Endothelial cell of umbilical vein (primary cell): ENCODE measurements at regions not wholly inside any gene's neighbourhood (a gene's known extent, or its start where the extent isn't known, plus 50 kb on each side); places are given as distances from the start of the nearest gene placed in this dataset.

Experiments
- BruUV-seq: library from RNA; stranded (reverse); fragments of 400-500 nt; replicated peaks from 2 replicates; lab custom pipeline; 2021; lab: Mats Ljungman, UMichigan
- CTCF ChIA-PET: fragments of 300-600, 350-600 bp; sonication (Branson Sonifier 250); formaldehyde crosslinking; loops from one replicate; lab custom pipeline; 2021; ENCODE audit warnings: antibody characterized with exemption, inconsistent platforms; lab: Charles Lee
- POLR2A ChIA-PET: fragments of 300-600, 350-600 bp; sonication (Branson Sonifier 250); formaldehyde crosslinking; loops from one replicate; lab custom pipeline; 2021; ENCODE audit warnings: antibody characterized with exemption, inconsistent platforms; lab: Charles Lee
- DNase-seq: peaks from one replicate; pipeline ENCODE4 v3.0.0-alpha.2; 2011; ENCODE audit warnings: low read depth, low spot score
- FAIRE-seq: peaks from 2 replicates; lab custom pipeline; 2011; peaks lifted over from hg19 to GRCh38; lab: Jason Lieb, UNC
- H2AFZ ChIP-seq: 2 replicates; pipeline ENCODE4 v1.6.0; 2012; ENCODE audit warnings: low read depth, low read length, control low read depth, inconsistent platforms
- H3K27ac ChIP-seq: 2 replicates; pipeline ENCODE4 v1.5.1; 2011; ENCODE audit warnings: low read depth, mild to moderate bottlenecking, control low read depth, low read length, moderate library complexity; ENCODE audit not compliant: insufficient read depth
- H3K27me3 ChIP-seq, 2 experiments: 2 replicates each; pipeline versions ENCODE4 v1.6.0 to v1.6.1; 2011; ENCODE audit warnings: low read length in 2 of 2, mixed read lengths in 1 of 2; ENCODE audit not compliant: control insufficient read depth in 2 of 2, insufficient read depth in 2 of 2
- H3K36me3 ChIP-seq, 2 experiments: 2 replicates in 1 of 2; 3 replicates in 1 of 2; pipeline ENCODE4 v1.5.1; 2011; ENCODE audit warnings: low read length in 2 of 2, mild to moderate bottlenecking in 1 of 2, moderate library complexity in 1 of 2; ENCODE audit not compliant: control insufficient read depth in 2 of 2, insufficient read depth in 2 of 2; ENCODE audit errors: extremely low read depth in 1 of 2
- H3K4me1 ChIP-seq: 3 replicates; pipeline ENCODE4 v1.5.1; 2011; ENCODE audit warnings: mild to moderate bottlenecking, low read length; ENCODE audit not compliant: control insufficient read depth, insufficient read depth; ENCODE audit errors: extremely low read depth
- H3K4me2 ChIP-seq: 2 replicates; pipeline ENCODE4 v1.6.1; 2011; ENCODE audit warnings: low read length, control low read depth, mixed read lengths; ENCODE audit not compliant: insufficient read depth
- H3K4me3 ChIP-seq, 3 experiments: fragments of 200-600 bp in 1 of 3; sonication (generic), shearing (Covaris generic) in 1 of 3; replicated peaks in 1 of 3; 2 replicates each; pipeline ENCODE4 v1.5.1; 2011 to 2016; ENCODE audit warnings: control low read depth in 3 of 3, low read length in 3 of 3, mild to moderate bottlenecking in 2 of 3, inconsistent platforms in 1 of 3, low read depth in 1 of 3, moderate library complexity in 1 of 3; ENCODE audit not compliant: insufficient read depth in 1 of 3
- H3K79me2 ChIP-seq: 2 replicates; pipeline ENCODE4 v1.6.0; 2012; ENCODE audit warnings: low read length, inconsistent platforms; ENCODE audit not compliant: control insufficient read depth, insufficient read depth
- H3K9ac ChIP-seq: replicated peaks from 2 replicates; pipeline ENCODE3; 2011; ENCODE audit warnings: low read length, control low read depth; ENCODE audit not compliant: insufficient read depth; ENCODE audit errors: extremely low read depth
- H3K9me1 ChIP-seq: replicated peaks from 3 replicates; pipeline ENCODE4 v1.6.0; 2011; ENCODE audit warnings: mild to moderate bottlenecking, low read length; ENCODE audit not compliant: control insufficient read depth, insufficient read depth; ENCODE audit errors: extremely low read depth
- H3K9me3 ChIP-seq: replicated peaks from 2 replicates; pipeline ENCODE4 v1.5.1; 2012; ENCODE audit warnings: low read length, inconsistent platforms; ENCODE audit not compliant: control insufficient read depth, insufficient read depth
- H4K20me1 ChIP-seq: replicated peaks from 2 replicates; pipeline ENCODE3; 2011; ENCODE audit warnings: mild to moderate bottlenecking, low read length; ENCODE audit not compliant: control insufficient read depth, insufficient read depth; ENCODE audit errors: extremely low read depth
- EZH2 ChIP-seq: IDR thresholded peaks from 2 replicates; pipeline ENCODE4 v1.6.1; 2012; ENCODE audit warnings: borderline replicate concordance, low read depth, mild to moderate bottlenecking, moderate library complexity, low read length, inconsistent platforms; ENCODE audit not compliant: severe bottlenecking
- FOS ChIP-seq: IDR thresholded peaks from 2 replicates; pipeline ENCODE4 v1.6.1; 2011; ENCODE audit warnings: mild to moderate bottlenecking, low read length, moderate library complexity, borderline replicate concordance; ENCODE audit not compliant: insufficient read depth
- GATA2 ChIP-seq: IDR thresholded peaks from 2 replicates; pipeline ENCODE4 v1.7.0; 2011; ENCODE audit warnings: low read depth, mild to moderate bottlenecking, moderate library complexity, mixed read lengths, low read length; ENCODE audit not compliant: insufficient read length, insufficient read depth
- MYC ChIP-seq: IDR thresholded peaks from one replicate; pipeline ENCODE4 v1.6.1; 2011; ENCODE audit warnings: mild to moderate bottlenecking, low read depth, low read length
- POLR2A ChIP-seq: IDR thresholded peaks from 2 replicates; pipeline ENCODE4 v1.6.1; 2012; ENCODE audit warnings: low read depth, mild to moderate bottlenecking, control low read depth, low read length
- POLR2AphosphoS5 ChIP-seq: IDR thresholded peaks from 2 replicates; pipeline ENCODE4 v1.6.1; 2012; ENCODE audit warnings: low read depth, mild to moderate bottlenecking, control low read depth, low read length, moderate library complexity; ENCODE audit not compliant: insufficient read depth
- dilution Hi-C: fragments of 300-500 bp; cut with MboI; formaldehyde crosslinking; loops from one replicate; pipeline ENCODE4 v1.15.0; 2019; ENCODE audit warnings: low sequenced_read_pairs; ENCODE audit not compliant: extremely low pct_ligation_motif_present
- intact Hi-C: fragments of 100-400 bp; cut with micrococcal nuclease; formaldehyde crosslinking; loops from one replicate; pipeline ENCODE4 v1.10.0; 2022
- TF ChIP-seq, protein P1 (sequence below): IDR thresholded peaks from 2 replicates; pipeline ENCODE4 v1.6.1; 2011; ENCODE audit not compliant: insufficient read depth, insufficient read length

DNA sequence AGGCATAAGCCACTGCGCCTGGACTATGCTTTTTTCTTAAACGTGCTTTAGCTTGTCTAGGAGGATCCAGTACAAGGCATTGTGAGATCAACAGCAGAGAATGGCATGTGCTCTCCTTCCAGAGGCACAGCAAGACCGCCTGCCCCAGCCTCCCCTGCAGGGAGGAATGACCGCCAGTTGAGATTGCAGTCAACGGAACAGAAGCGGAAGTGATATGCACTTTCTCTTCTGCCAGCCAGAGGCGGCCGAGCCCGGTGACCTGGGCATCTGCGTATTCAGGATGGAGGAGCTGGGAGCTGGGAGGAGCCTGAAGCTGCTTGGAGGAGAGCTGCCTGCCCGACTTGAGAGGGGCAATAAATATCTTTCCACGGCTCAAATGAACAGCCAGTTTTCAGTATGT lies 243.0 kb downstream of the CTTN start:
- POLR2A ChIA-PET = no interaction called here
- H3K4me2 ChIP-seq = no peak overlapping the region
- H3K36me3 ChIP-seq = no peaks in the 10 kb centered on the region
- H3K27ac ChIP-seq = no peak overlapping the region
- H2AFZ ChIP-seq = no peak overlapping the region
- TF ChIP-seq GATA2 (no peak), MYC (no peak), POLR2AphosphoS5 (no peak), EZH2 (no peak)
- TF ChIP-seq, protein P1, sequence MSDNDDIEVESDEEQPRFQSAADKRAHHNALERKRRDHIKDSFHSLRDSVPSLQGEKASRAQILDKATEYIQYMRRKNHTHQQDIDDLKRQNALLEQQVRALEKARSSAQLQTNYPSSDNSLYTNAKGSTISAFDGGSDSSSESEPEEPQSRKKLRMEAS = no peak
- H3K9ac ChIP-seq = no peak overlapping the region
- no TSS peak for BruUV-seq
- H3K9me1 ChIP-seq = no peaks in the 10 kb centered on the region
- H3K9me3 ChIP-seq = no peaks in the 10 kb centered on the region
- FAIRE-seq = no peak
- H3K79me2 ChIP-seq = no peaks in the 10 kb centered on the region
- no peaks in the 10 kb centered on the region for H3K27me3 ChIP-seq
- no peak overlapping the region for H3K4me3 ChIP-seq
- dilution Hi-C loops = no loop called here
- H3K4me1 ChIP-seq = no peaks in the 10 kb centered on the region
- intact Hi-C loops = no loop called here
- CTCF ChIA-PET = no interaction called here
- no peaks in the 10 kb centered on the region for H4K20me1 ChIP-seq
- no peak for DNase-seq

DNA sequence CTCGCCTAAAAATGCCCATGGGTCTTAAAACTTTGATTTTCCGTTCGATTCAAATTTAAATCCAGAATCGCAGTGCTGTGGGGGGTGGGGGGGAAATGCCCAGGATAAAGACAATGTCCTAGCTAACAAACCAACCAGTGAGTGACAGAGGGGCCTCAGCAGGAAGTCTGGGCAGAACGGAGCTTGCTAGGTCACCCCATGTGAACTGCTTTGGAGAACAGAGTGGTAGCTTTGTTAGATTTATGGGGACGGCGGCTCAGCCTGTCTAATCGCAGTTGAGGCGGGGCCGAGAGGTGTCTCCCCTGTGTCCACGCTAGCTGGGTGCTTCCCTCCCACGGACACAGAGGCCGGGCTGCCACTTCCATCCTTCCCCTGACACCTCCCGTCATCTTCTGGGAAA lies 243.9 kb downstream of the CTTN start:
- BruUV-seq = no TSS peak
- ChIA-PET POLR2A (no interaction called here), CTCF (no interaction called here)
- H4K20me1 ChIP-seq = no peaks in the 10 kb centered on the region
- H3K9me1 ChIP-seq = no peaks in the 10 kb centered on the region
- no peaks in the 10 kb centered on the region for H3K36me3 ChIP-seq
- no peak overlapping the region for H3K4me2 ChIP-seq
- no peaks in the 10 kb centered on the region for H3K4me1 ChIP-seq
- H3K27ac ChIP-seq = no peak overlapping the region
- dilution Hi-C loops = no loop called here
- H3K79me2 ChIP-seq = no peaks in the 10 kb centered on the region
- no peaks in the 10 kb centered on the region for H3K9me3 ChIP-seq
- intact Hi-C loops = no loop called here
- no peak overlapping the region for H3K4me3 ChIP-seq
- TF ChIP-seq POLR2AphosphoS5 (no peak), POLR2A (no peak), EZH2 (no peak), FOS (no peak)
- TF ChIP-seq, protein P1 = no peak
- FAIRE-seq (no peak), DNase-seq (no peak)
- H3K9ac ChIP-seq = no peak overlapping the region
- H2AFZ ChIP-seq = no peak overlapping the region
- no peaks in the 10 kb centered on the region for H3K27me3 ChIP-seq
